Endothelial cell of hepatic sinusoid (primary cell): ENCODE measurements at regions not wholly inside any gene's neighbourhood (a gene's known extent, or its start where the extent isn't known, plus 50 kb on each side); places are given as distances from the start of the nearest gene placed in this dataset.

Experiments
- in situ Hi-C: cut with HindIII; loops from 2 replicates; pipeline ENCODE4 v1.10.0; 2017; ENCODE audit warnings: low sequenced_read_pairs

- in situ Hi-C loops, result no loop called here
Observed at GRCh38 chr22:27440304-27440865, 361.2 kb downstream of the MN1 start.

GRCh38 chr22:27441706-27442475 is 359.7 kb downstream of the MN1 start:
- in situ Hi-C loops, result no loop called here

- in situ Hi-C loops, result no loop called here
Observed at GRCh38 chr22:27443306-27443705, 358.2 kb downstream of the MN1 start.

- in situ Hi-C loops, result no loop called here
Observed at GRCh38 chr22:27445881-27446280, 355.7 kb downstream of the MN1 start.

GRCh38 chr22:27447289-27447688 is 354.3 kb downstream of the MN1 start:
- in situ Hi-C loops, result no loop called here

- in situ Hi-C loops, result no loop called here
Observed at GRCh38 chr22:27450448-27450847, 351.1 kb downstream of the MN1 start.

GRCh38 chr22:27452245-27452644 is 349.3 kb downstream of the MN1 start:
- in situ Hi-C loops, result no loop called here

- in situ Hi-C loops, result no loop called here
Observed at GRCh38 chr22:27452922-27453321, 348.6 kb downstream of the MN1 start.

- in situ Hi-C loops, result no loop called here
Observed at GRCh38 chr22:27453725-27454124, 347.8 kb downstream of the MN1 start.

- in situ Hi-C loops, result loop anchor here (5.0 kb wide), 1 partner anchor 38 kb away; no protein-coding TSS in a partner anchor
Observed at GRCh38 chr22:27454807-27455450, 346.6 kb downstream of the MN1 start.

- in situ Hi-C loops, result loop anchor here (5.0 kb wide), 1 partner anchor 38 kb away; no protein-coding TSS in a partner anchor
Observed at GRCh38 chr22:27455526-27455925, 346.0 kb downstream of the MN1 start.

- in situ Hi-C loops, result loop anchor here (5.0 kb wide), 1 partner anchor 40 kb away; no protein-coding TSS in a partner anchor
Observed at GRCh38 chr22:27456696-27457503, 344.7 kb downstream of the MN1 start.

GRCh38 chr22:27459999-27460398 is 341.6 kb downstream of the MN1 start:
- in situ Hi-C loops, result loop anchor here (5.0 kb wide), 1 partner anchor 43 kb away; no protein-coding TSS in a partner anchor

- in situ Hi-C loops, result no loop called here
Observed at GRCh38 chr22:27460591-27461347, 340.8 kb downstream of the MN1 start.

GRCh38 chr22:27461470-27461869 is 340.1 kb downstream of the MN1 start:
- in situ Hi-C loops, result no loop called here

GRCh38 chr22:27462190-27462589 is 339.4 kb downstream of the MN1 start:
- in situ Hi-C loops, result no loop called here

GRCh38 chr22:27463121-27463660 is 338.4 kb downstream of the MN1 start:
- in situ Hi-C loops, result no loop called here

- in situ Hi-C loops, result no loop called here
Observed at GRCh38 chr22:27466229-27466628, 335.3 kb downstream of the MN1 start.

GRCh38 chr22:27466778-27467438 is 334.6 kb downstream of the MN1 start:
- in situ Hi-C loops, result no loop called here
